IMR-90 (cell line): ENCODE measurements at regions not wholly inside any gene's neighbourhood (a gene's known extent, or its start where the extent isn't known, plus 50 kb on each side); places are given as distances from the start of the nearest gene placed in this dataset.

Experiments used
- ATAC-seq: fragments of 200-7000 bp; cut with Tn5 transposase; 2 replicates; pipeline ENCODE4 v1.9.1; 2020; ENCODE audit warnings: low read depth, mild to moderate bottlenecking, moderate library complexity
- BruUV-seq: library from RNA; stranded (reverse); fragments of 400-500 nt; replicated peaks from 2 replicates; lab custom pipeline; 2021; lab: Mats Ljungman, UMichigan
- CTCF ChIA-PET: fragments of 300-600 bp; formaldehyde crosslinking; extraction: SDS; loops from one replicate; lab custom pipeline; 2021; ENCODE audit warnings: antibody characterized with exemption; lab: Yijun Ruan, JAX
- POLR2A ChIA-PET: fragments of 300-600 bp; sonication (Branson Sonifier 250); formaldehyde crosslinking; loops from one replicate; lab custom pipeline; 2022; ENCODE audit warnings: antibody characterized with exemption; ENCODE audit not compliant: unreplicated experiment; lab: Charles Lee
- DNase-seq: peaks from one replicate; pipeline ENCODE4 v3.0.0; 2013
- H2AFZ ChIP-seq: replicated peaks from 2 replicates; pipeline ENCODE3; 2013; ENCODE audit warnings: low read length, mild to moderate bottlenecking; ENCODE audit not compliant: poor library complexity
- H2AK5ac ChIP-seq: 2 replicates; pipeline ENCODE4 v1.6.1; 2013; ENCODE audit warnings: low read depth, low read length, inconsistent platforms
- H2AK9ac ChIP-seq: replicated peaks from 2 replicates; pipeline ENCODE3; 2013; ENCODE audit warnings: mild to moderate bottlenecking, low read depth, low read length, moderate library complexity; ENCODE audit not compliant: poor library complexity
- H2BK120ac ChIP-seq: 2 replicates; pipeline ENCODE4 v1.6.1; 2013; ENCODE audit warnings: low read depth, low read length, inconsistent platforms
- H2BK15ac ChIP-seq: 3 replicates; pipeline ENCODE4 v1.6.1; 2013; ENCODE audit warnings: low read depth, low read length, inconsistent platforms
- H2BK20ac ChIP-seq: 2 replicates; pipeline ENCODE4 v1.6.1; 2013; ENCODE audit warnings: low read depth, mild to moderate bottlenecking, inconsistent platforms, low read length, moderate library complexity
- H2BK5ac ChIP-seq: 2 replicates; pipeline ENCODE4 v1.6.1; 2013; ENCODE audit warnings: mild to moderate bottlenecking, low read depth, low read length, inconsistent platforms; ENCODE audit not compliant: poor library complexity, severe bottlenecking
- H3K14ac ChIP-seq: replicated peaks from 2 replicates; pipeline ENCODE4 v1.6.1; 2013; ENCODE audit warnings: low read depth, low read length, inconsistent platforms
- H3K18ac ChIP-seq: 2 replicates; pipeline ENCODE4 v1.6.1; 2013; ENCODE audit warnings: low read depth, low read length, control low read depth
- H3K23ac ChIP-seq: 2 replicates; pipeline ENCODE4 v1.6.1; 2013; ENCODE audit warnings: low read depth, low read length, inconsistent platforms
- H3K27ac ChIP-seq: 2 replicates; pipeline ENCODE4 v1.5.1; 2013; ENCODE audit warnings: mild to moderate bottlenecking, control low read depth, low read length; ENCODE audit not compliant: insufficient read depth
- H3K27me3 ChIP-seq: 2 replicates; pipeline ENCODE4 v1.6.1; 2013; ENCODE audit warnings: low read length; ENCODE audit not compliant: control insufficient read depth, insufficient read depth
- H3K36me3 ChIP-seq: 2 replicates; pipeline ENCODE4 v1.6.1; 2013; ENCODE audit warnings: low read length, mixed read lengths; ENCODE audit not compliant: control insufficient read depth, insufficient read depth
- H3K4ac ChIP-seq: 2 replicates; pipeline ENCODE4 v1.6.1; 2013; ENCODE audit warnings: low read depth, low read length, inconsistent platforms
- H3K4me1 ChIP-seq: 2 replicates; pipeline ENCODE4 v1.6.1; 2013; ENCODE audit warnings: low read length, mixed read lengths; ENCODE audit not compliant: control insufficient read depth, insufficient read depth
- H3K4me2 ChIP-seq: 2 replicates; pipeline ENCODE4 v1.6.1; 2013; ENCODE audit warnings: low read depth, mild to moderate bottlenecking, control low read depth, low read length, moderate library complexity
- H3K4me3 ChIP-seq: 2 replicates; pipeline ENCODE4 v1.5.1; 2013; ENCODE audit warnings: low read depth, mild to moderate bottlenecking, control low read depth, low read length, moderate library complexity; ENCODE audit not compliant: insufficient read depth
- H3K56ac ChIP-seq: 2 replicates; pipeline ENCODE4 v1.6.1; 2013; ENCODE audit warnings: low read length, inconsistent platforms; ENCODE audit not compliant: insufficient read depth; ENCODE audit errors: extremely low read depth
- H3K79me1 ChIP-seq, 2 experiments: 2 replicates each; pipeline ENCODE4 v1.6.1; 2013; ENCODE audit warnings: low read length in 2 of 2, inconsistent platforms in 1 of 2, low read depth in 1 of 2
- H3K9ac ChIP-seq: 2 replicates; pipeline ENCODE4 v1.6.1; 2013; ENCODE audit warnings: low read depth, low read length, control low read depth
- H3K9me1 ChIP-seq: 2 replicates; pipeline ENCODE4 v1.6.1; 2013; ENCODE audit warnings: low read length, inconsistent platforms; ENCODE audit not compliant: insufficient read depth
- H3K9me3 ChIP-seq: 2 replicates; pipeline ENCODE4 v1.6.1; 2013; ENCODE audit warnings: low read length; ENCODE audit not compliant: control insufficient read depth, insufficient read depth
- H4K20me1 ChIP-seq: 2 replicates; pipeline ENCODE4 v1.6.1; 2013; ENCODE audit warnings: low read length, inconsistent platforms; ENCODE audit not compliant: insufficient read depth
- H4K5ac ChIP-seq: 2 replicates; pipeline ENCODE4 v1.6.1; 2013; ENCODE audit warnings: mild to moderate bottlenecking, low read depth, low read length, control low read depth
- H4K8ac ChIP-seq, 2 experiments: 2 replicates each; pipeline ENCODE4 v1.6.1; 2013; ENCODE audit warnings: low read depth in 2 of 2, low read length in 2 of 2, control low read depth in 1 of 2, inconsistent platforms in 1 of 2
- H4K91ac ChIP-seq: 2 replicates; pipeline ENCODE4 v1.6.1; 2013; ENCODE audit warnings: low read depth, low read length, inconsistent platforms; ENCODE audit not compliant: insufficient read depth
- FOS ChIP-seq: fragments of 150-350 bp; IDR thresholded peaks from 2 replicates; pipeline ENCODE4 v1.6.1; 2016; ENCODE audit warnings: low read depth, low read length
- NFE2L2 ChIP-seq: fragments of 150-350 bp; IDR thresholded peaks from 2 replicates; pipeline ENCODE4 v1.6.1; 2016; ENCODE audit warnings: low read depth, mild to moderate bottlenecking, low read length
- RAD21 ChIP-seq: IDR thresholded peaks from 2 replicates; pipeline ENCODE4 v1.6.1; 2012; ENCODE audit warnings: low read length, improper control_type of control experiment
- RCOR1 ChIP-seq: IDR thresholded peaks from 2 replicates; pipeline ENCODE4 v1.6.1; 2012; ENCODE audit warnings: mild to moderate bottlenecking, low read length, improper control_type of control experiment; ENCODE audit not compliant: insufficient replicate concordance
- RFX5 ChIP-seq: IDR thresholded peaks from 2 replicates; pipeline ENCODE4 v1.8.0; 2012; ENCODE audit warnings: low read depth, mild to moderate bottlenecking, low read length, moderate library complexity
- SMC3 ChIP-seq: fragments of 150-350 bp; IDR thresholded peaks from 2 replicates; pipeline ENCODE4 v1.6.1; 2016; ENCODE audit warnings: low read depth, mild to moderate bottlenecking, antibody characterized with exemption, low read length, moderate library complexity
- USF2 ChIP-seq: fragments of 150-350 bp; IDR thresholded peaks from 2 replicates; pipeline ENCODE4 v1.6.1; 2017; ENCODE audit warnings: mild to moderate bottlenecking, antibody characterized with exemption, low read length, low read depth
- WGBS, 2 experiments: methylation state at CpG; one replicate each; pipeline versions ENCODE4 v1.1.5 to v1.1.7; 2013; ENCODE audit warnings: missing lambda C conversion rate in 2 of 2; ENCODE audit not compliant: insufficient read length in 1 of 2; ENCODE audit errors: extremely low coverage in 2 of 2; 5-methylcytosine and 5-hydroxymethylcytosine counted together
- dilution Hi-C: fragments of 300-500 bp; cut with HindIII; formaldehyde crosslinking; loops from one replicate; pipeline ENCODE4 v1.14.3; 2018; ENCODE audit warnings: low sequenced_read_pairs; ENCODE audit not compliant: unreplicated experiment
- in situ Hi-C: fragments of 300-500 bp; cut with MboI; formaldehyde crosslinking; loops from 3 replicates; pipeline ENCODE4 v1.14.3; 2019; ENCODE audit warnings: low sequenced_read_pairs, inconsistent platforms, mixed read lengths
- intact Hi-C: fragments of 100-400 bp; cut with micrococcal nuclease; formaldehyde crosslinking; loops from 2 replicates; pipeline ENCODE4 v1.10.0; 2022
- TF ChIP-seq, protein P1 (sequence below): conservative IDR thresholded peaks from 2 replicates; pipeline ENCODE4 v1.5.1; 2012; ENCODE audit warnings: mild to moderate bottlenecking, low read depth, low read length, improper control_type of control experiment

GRCh38 chr6:18335948-18336347 is 51.2 kb upstream of the RNF144B start:
- no peak overlapping the region for H2BK20ac ChIP-seq
- H2AK5ac ChIP-seq = no peak overlapping the region
- H2AK9ac ChIP-seq = no peak overlapping the region
- H3K4me2 ChIP-seq = no peak overlapping the region
- in situ Hi-C loops (loop anchor here (5.0 kb wide), 1 partner anchor 161 kb away; no protein-coding TSS in a partner anchor), intact Hi-C loops (no loop called here), dilution Hi-C loops (no loop called here)
- no peak overlapping the region for H2BK120ac ChIP-seq
- no peak overlapping the region for H3K27ac ChIP-seq
- H3K14ac ChIP-seq = no peak overlapping the region
- no peak overlapping the region for H2BK15ac ChIP-seq
- BruUV-seq = no TSS peak
- H2AFZ ChIP-seq = no peak overlapping the region
- no peaks in the 10 kb centered on the region for H3K79me1 ChIP-seq
- no peak overlapping the region for H3K56ac ChIP-seq
- no CpG with 5 or more reads among the region's 1 CpG for WGBS, 2 experiments
- no peaks in the 10 kb centered on the region for H3K9me3 ChIP-seq
- H3K4me1 ChIP-seq = no peaks in the 10 kb centered on the region
- TF ChIP-seq RCOR1 = no peak
- no peak for TF ChIP-seq USF2
- no peak for TF ChIP-seq RAD21
- TF ChIP-seq, protein P1, sequence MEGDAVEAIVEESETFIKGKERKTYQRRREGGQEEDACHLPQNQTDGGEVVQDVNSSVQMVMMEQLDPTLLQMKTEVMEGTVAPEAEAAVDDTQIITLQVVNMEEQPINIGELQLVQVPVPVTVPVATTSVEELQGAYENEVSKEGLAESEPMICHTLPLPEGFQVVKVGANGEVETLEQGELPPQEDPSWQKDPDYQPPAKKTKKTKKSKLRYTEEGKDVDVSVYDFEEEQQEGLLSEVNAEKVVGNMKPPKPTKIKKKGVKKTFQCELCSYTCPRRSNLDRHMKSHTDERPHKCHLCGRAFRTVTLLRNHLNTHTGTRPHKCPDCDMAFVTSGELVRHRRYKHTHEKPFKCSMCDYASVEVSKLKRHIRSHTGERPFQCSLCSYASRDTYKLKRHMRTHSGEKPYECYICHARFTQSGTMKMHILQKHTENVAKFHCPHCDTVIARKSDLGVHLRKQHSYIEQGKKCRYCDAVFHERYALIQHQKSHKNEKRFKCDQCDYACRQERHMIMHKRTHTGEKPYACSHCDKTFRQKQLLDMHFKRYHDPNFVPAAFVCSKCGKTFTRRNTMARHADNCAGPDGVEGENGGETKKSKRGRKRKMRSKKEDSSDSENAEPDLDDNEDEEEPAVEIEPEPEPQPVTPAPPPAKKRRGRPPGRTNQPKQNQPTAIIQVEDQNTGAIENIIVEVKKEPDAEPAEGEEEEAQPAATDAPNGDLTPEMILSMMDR = no peak
- no peak for TF ChIP-seq RFX5
- no peak for TF ChIP-seq FOS
- no peak for TF ChIP-seq SMC3
- TF ChIP-seq NFE2L2 = no peak
- H3K23ac ChIP-seq = no peak overlapping the region
- DNase-seq (no peak), ATAC-seq (no peak)
- no peak overlapping the region for H4K5ac ChIP-seq
- no peaks in the 10 kb centered on the region for H3K27me3 ChIP-seq
- CTCF ChIA-PET = no interaction called here
- H3K9me1 ChIP-seq = no peaks in the 10 kb centered on the region
- H3K9ac ChIP-seq = no peak overlapping the region
- POLR2A ChIA-PET = no interaction called here
- no peak overlapping the region for H4K8ac ChIP-seq
- H2BK5ac ChIP-seq = no peak overlapping the region
- H3K18ac ChIP-seq = no peak overlapping the region
- H3K4me3 ChIP-seq = no peak overlapping the region
- H4K91ac ChIP-seq = no peak overlapping the region
- H3K4ac ChIP-seq = no peak overlapping the region
- H3K36me3 ChIP-seq = no peaks in the 10 kb centered on the region
- no peaks in the 10 kb centered on the region for H4K20me1 ChIP-seq
